Caco-2 (cell line): ENCODE measurements at regions not wholly inside any gene's neighbourhood (a gene's known extent, or its start where the extent isn't known, plus 50 kb on each side); places are given as distances from the start of the nearest gene placed in this dataset.

Source experiments
- BruUV-seq: library from RNA; stranded (reverse); fragments of 400-500 nt; replicated peaks from 2 replicates; lab custom pipeline; 2021; lab: Mats Ljungman, UMichigan
- CTCF ChIA-PET: fragments of 300-600 bp; sonication (Branson Sonifier 250); formaldehyde crosslinking; loops from one replicate; lab custom pipeline; 2022; ENCODE audit warnings: antibody characterized with exemption; lab: Charles Lee
- POLR2A ChIA-PET: fragments of 300-600 bp; sonication (Branson Sonifier 250); formaldehyde crosslinking; loops from one replicate; lab custom pipeline; 2022; ENCODE audit warnings: antibody characterized with exemption; lab: Charles Lee
- DNase-seq, 2 experiments: peaks; one replicate each; pipeline versions ENCODE4 v3.0.0 to v3.0.0-alpha.2; 2020 to 2022
- H3K27me3 ChIP-seq: replicated peaks from 2 replicates; pipeline ENCODE4 v1.6.0; 2011; ENCODE audit warnings: low read length; ENCODE audit not compliant: control insufficient read depth, insufficient read depth
- H3K36me3 ChIP-seq: 2 replicates; pipeline ENCODE4 v1.5.1; 2011; ENCODE audit warnings: low read length; ENCODE audit not compliant: control insufficient read depth, insufficient read depth
- H3K4me1 ChIP-seq: fragments of 250-450 bp; sonication (Bioruptor Pico); 2 replicates; pipeline ENCODE4 v1.5.1; 2020; ENCODE audit warnings: mild to moderate bottlenecking
- H3K4me3 ChIP-seq: 2 replicates; pipeline ENCODE4 v1.5.1; 2011; ENCODE audit warnings: low read depth, mild to moderate bottlenecking, control low read depth, low read length
- H3K9me3 ChIP-seq: fragments of 250-450 bp; sonication (Bioruptor Pico); 2 replicates; pipeline ENCODE4 v1.5.1; 2020; ENCODE audit warnings: mild to moderate bottlenecking, moderate library complexity
- H3K27ac Mint-ChIP-seq: one replicate; pipeline ENCODE4 v1.8.0; 2022; ENCODE audit warnings: mixed read lengths; ENCODE audit not compliant: unreplicated experiment
- H3K27me3 Mint-ChIP-seq: one replicate; pipeline ENCODE4 v1.8.0; 2022; ENCODE audit warnings: mixed read lengths; ENCODE audit not compliant: insufficient read depth, unreplicated experiment
- H3K36me3 Mint-ChIP-seq: one replicate; pipeline ENCODE4 v1.8.0; 2022; ENCODE audit warnings: mild to moderate bottlenecking, mixed read lengths; ENCODE audit not compliant: insufficient read depth, unreplicated experiment
- H3K4me1 Mint-ChIP-seq: one replicate; pipeline ENCODE4 v1.8.0; 2022; ENCODE audit warnings: low read depth, mixed read lengths; ENCODE audit not compliant: unreplicated experiment
- H3K4me3 Mint-ChIP-seq: one replicate; pipeline ENCODE4 v1.8.0; 2022; ENCODE audit warnings: mild to moderate bottlenecking, moderate library complexity, mixed read lengths; ENCODE audit not compliant: unreplicated experiment
- H3K9me3 Mint-ChIP-seq: one replicate; pipeline ENCODE4 v1.8.0; 2022; ENCODE audit warnings: mixed read lengths; ENCODE audit not compliant: unreplicated experiment
- intact Hi-C: fragments of 100-400 bp; cut with micrococcal nuclease; formaldehyde crosslinking; loops from one replicate; pipeline ENCODE4 v1.10.0; 2022; ENCODE audit not compliant: unreplicated experiment
- TF ChIP-seq, protein P1 (sequence below), 2 experiments: fragments of 200-600 bp in 1 of 2; IDR thresholded peaks; 1 replicate in 1 of 2; 2 replicates in 1 of 2; pipeline versions ENCODE4 v1.5.1 to v1.8.0; 2011 to 2022; ENCODE audit warnings: antibody characterized with exemption in 1 of 2, control low read depth in 1 of 2, inconsistent platforms in 1 of 2, low read depth in 1 of 2, low read length in 1 of 2, mild to moderate bottlenecking in 1 of 2, moderate library complexity in 1 of 2; ENCODE audit not compliant: insufficient read depth in 1 of 2, severe bottlenecking in 1 of 2, unreplicated experiment in 1 of 2

DNA sequence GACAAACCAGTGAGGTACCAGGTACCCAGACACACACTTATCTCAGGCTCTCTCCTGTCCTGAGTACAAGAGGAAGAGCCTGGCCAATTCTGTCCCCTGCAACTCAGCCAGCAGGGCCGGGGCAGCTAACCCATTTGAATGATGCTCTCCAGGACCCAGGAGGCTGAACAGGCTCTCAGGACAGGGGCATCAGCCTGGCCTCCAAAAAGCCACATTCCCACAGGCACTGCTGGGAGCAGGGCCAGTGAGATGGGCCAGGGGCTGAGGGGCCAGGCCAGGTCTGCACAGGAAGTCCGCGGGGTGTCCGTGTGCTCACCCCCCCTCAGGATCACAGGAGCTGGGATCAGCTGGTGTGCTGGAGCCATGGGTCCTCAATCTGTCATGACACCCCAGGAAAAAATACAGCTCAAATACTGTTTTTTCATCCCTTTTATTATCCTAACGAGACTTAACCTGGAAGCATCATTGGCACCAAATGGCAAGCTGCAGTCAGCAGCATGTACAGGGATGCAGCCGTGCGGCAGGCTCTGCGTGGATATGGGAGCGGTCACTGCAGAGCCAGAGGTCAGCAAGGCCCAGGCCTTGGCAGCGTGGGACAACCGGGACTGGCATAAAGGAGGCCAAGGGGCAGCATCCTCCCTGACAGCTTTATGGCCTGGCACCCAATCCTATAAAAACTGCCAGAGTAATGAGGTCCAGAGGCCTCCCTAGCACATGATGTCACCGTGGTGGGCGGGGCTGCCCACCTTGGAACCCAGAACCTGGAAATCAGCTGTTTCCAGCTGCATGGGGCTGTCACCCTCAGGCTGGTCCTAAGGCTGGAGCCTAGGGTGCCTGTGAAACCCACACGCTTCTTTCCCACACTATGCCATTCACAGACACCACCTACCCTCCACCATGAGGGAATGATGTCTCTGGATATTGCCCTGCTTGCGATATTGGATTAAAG is 276.7 kb downstream of the C16orf95 start:
- POLR2A ChIA-PET: no interaction called here
- intact Hi-C loops: no loop called here

GRCh38 chr16:87041286-87041685 is 275.9 kb downstream of the C16orf95 start:
- ChIA-PET POLR2A (no interaction called here), CTCF (no interaction called here)
- Histone ChIP-seq H3K36me3 (no peaks in the 10 kb centered on the region), H3K9me3 (no peaks in the 10 kb centered on the region), H3K4me3 (no peak overlapping the region), H3K4me1 (no peaks in the 10 kb centered on the region), H3K27me3 (no peaks in the 10 kb centered on the region)
- H3K4me3 Mint-ChIP-seq: no peak overlapping the region
- H3K27me3 Mint-ChIP-seq: peaks cover 13% of the 10 kb centered on the region
- no peak overlapping the region for H3K27ac Mint-ChIP-seq
- DNase-seq: no peak
- H3K9me3 Mint-ChIP-seq: no peaks in the 10 kb centered on the region
- H3K36me3 Mint-ChIP-seq: no peaks in the 10 kb centered on the region
- BruUV-seq: no TSS peak
- TF ChIP-seq, protein P1, sequence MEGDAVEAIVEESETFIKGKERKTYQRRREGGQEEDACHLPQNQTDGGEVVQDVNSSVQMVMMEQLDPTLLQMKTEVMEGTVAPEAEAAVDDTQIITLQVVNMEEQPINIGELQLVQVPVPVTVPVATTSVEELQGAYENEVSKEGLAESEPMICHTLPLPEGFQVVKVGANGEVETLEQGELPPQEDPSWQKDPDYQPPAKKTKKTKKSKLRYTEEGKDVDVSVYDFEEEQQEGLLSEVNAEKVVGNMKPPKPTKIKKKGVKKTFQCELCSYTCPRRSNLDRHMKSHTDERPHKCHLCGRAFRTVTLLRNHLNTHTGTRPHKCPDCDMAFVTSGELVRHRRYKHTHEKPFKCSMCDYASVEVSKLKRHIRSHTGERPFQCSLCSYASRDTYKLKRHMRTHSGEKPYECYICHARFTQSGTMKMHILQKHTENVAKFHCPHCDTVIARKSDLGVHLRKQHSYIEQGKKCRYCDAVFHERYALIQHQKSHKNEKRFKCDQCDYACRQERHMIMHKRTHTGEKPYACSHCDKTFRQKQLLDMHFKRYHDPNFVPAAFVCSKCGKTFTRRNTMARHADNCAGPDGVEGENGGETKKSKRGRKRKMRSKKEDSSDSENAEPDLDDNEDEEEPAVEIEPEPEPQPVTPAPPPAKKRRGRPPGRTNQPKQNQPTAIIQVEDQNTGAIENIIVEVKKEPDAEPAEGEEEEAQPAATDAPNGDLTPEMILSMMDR (IDR thresholded peaks at IDR 0.05; ENCODE audit: insufficient read depth in 1 of 2, low read depth in 1 of 2, low read length in 1 of 2, severe bottlenecking in 1 of 2, unreplicated experiment in 1 of 2): no peak
- no peaks in the 10 kb centered on the region for H3K4me1 Mint-ChIP-seq
- intact Hi-C loops: no loop called here

More for the DNA sequence above, 276.7 kb downstream of the C16orf95 start:
- Histone ChIP-seq H3K9me3 (no peaks in the 10 kb centered on the region), H3K27me3 (no peaks in the 10 kb centered on the region), H3K4me3 (no peak overlapping the region), H3K36me3 (no peaks in the 10 kb centered on the region), H3K4me1 (no peaks in the 10 kb centered on the region)
- TF ChIP-seq, protein P1 (IDR thresholded peaks at IDR 0.05; ENCODE audit: insufficient read depth in 1 of 2, low read depth in 1 of 2, low read length in 1 of 2, severe bottlenecking in 1 of 2, unreplicated experiment in 1 of 2): no peak
- CTCF ChIA-PET: no interaction called here
- H3K9me3 Mint-ChIP-seq: no peaks in the 10 kb centered on the region
- H3K27me3 Mint-ChIP-seq: peaks cover 13% of the 10 kb centered on the region
- no peak overlapping the region for H3K27ac Mint-ChIP-seq
- no peaks in the 10 kb centered on the region for H3K36me3 Mint-ChIP-seq
- no TSS peak for BruUV-seq
- DNase-seq: no peak
- no peaks in the 10 kb centered on the region for H3K4me1 Mint-ChIP-seq
- H3K4me3 Mint-ChIP-seq: no peak overlapping the region

- CTCF ChIA-PET: no interaction called here
- Histone ChIP-seq H3K4me1 (no peaks in the 10 kb centered on the region), H3K9me3 (no peaks in the 10 kb centered on the region), H3K27me3 (no peaks in the 10 kb centered on the region), H3K4me3 (no peak overlapping the region), H3K36me3 (no peaks in the 10 kb centered on the region)
- POLR2A ChIA-PET: no interaction called here
- Mint-ChIP-seq H3K4me1 (no peaks in the 10 kb centered on the region), H3K27ac (no peak overlapping the region), H3K9me3 (no peaks in the 10 kb centered on the region), H3K4me3 (no peak overlapping the region), H3K36me3 (peaks cover 5% of the 10 kb centered on the region), H3K27me3 (peaks cover 12% of the 10 kb centered on the region)
- intact Hi-C loops: no loop called here
- BruUV-seq: no TSS peak
- no peak for DNase-seq
- TF ChIP-seq, protein P1 (IDR thresholded peaks at IDR 0.05; ENCODE audit: insufficient read depth in 1 of 2, low read depth in 1 of 2, low read length in 1 of 2, severe bottlenecking in 1 of 2, unreplicated experiment in 1 of 2): no peak
These were observed 274.5 kb downstream of the C16orf95 start for GRCh38 chr16:87042551-87043230.
